SK-N-SH treated with all-trans-retinoic acid at 6 μM for 48 hours (cell line): ENCODE measurements at regions not wholly inside any gene's neighbourhood (a gene's known extent, or its start where the extent isn't known, plus 50 kb on each side); places are given as distances from the start of the nearest gene placed in this dataset.

Experiments used
- ATAC-seq: fragments of 200-7000 bp; cut with Tn5 transposase; 3 replicates; pipeline ENCODE4 v1.9.1; 2020; ENCODE audit warnings: mild to moderate bottlenecking, moderate library complexity
- ARNTL ChIP-seq: fragments of 450-650 bp; formaldehyde crosslinking; IDR thresholded peaks from 2 replicates; pipeline ENCODE4 v1.5.0; 2020; ENCODE audit warnings: low read depth, mild to moderate bottlenecking, moderate library complexity, borderline replicate concordance
- BACH2 ChIP-seq: fragments of 250-450 bp; sonication (Bioruptor Pico); IDR thresholded peaks from 2 replicates; pipeline ENCODE4 v1.9.0; 2021; ENCODE audit warnings: mild to moderate bottlenecking, borderline replicate concordance
- CSDC2 ChIP-seq: fragments of 250-450 bp; sonication (Bioruptor Pico); IDR thresholded peaks from 2 replicates; pipeline ENCODE4 v1.5.0; 2020; ENCODE audit warnings: mild to moderate bottlenecking, moderate library complexity
- ESRRG ChIP-seq: fragments of 250-450 bp; sonication (Bioruptor Pico); IDR thresholded peaks from 2 replicates; pipeline ENCODE4 v1.6.1; 2021; ENCODE audit warnings: mild to moderate bottlenecking
- OSR1 ChIP-seq: fragments of 250-450 bp; sonication (Bioruptor Pico); IDR thresholded peaks from 2 replicates; pipeline ENCODE4 v1.8.0; 2022; ENCODE audit warnings: moderate library complexity, mild to moderate bottlenecking, inconsistent platforms
- PPARA ChIP-seq: fragments of 250-450 bp; sonication (Bioruptor Pico); IDR thresholded peaks from 2 replicates; pipeline ENCODE4 v1.5.0; 2020; ENCODE audit warnings: mild to moderate bottlenecking, borderline replicate concordance
- RARB ChIP-seq: fragments of 250-450 bp; sonication (Bioruptor Pico); IDR thresholded peaks from 2 replicates; pipeline ENCODE4 v1.8.0; 2021; ENCODE audit warnings: mild to moderate bottlenecking, moderate library complexity
- SNAI2 ChIP-seq: fragments of 250-450 bp; sonication (Bioruptor Pico); IDR thresholded peaks from 2 replicates; pipeline ENCODE4 v1.5.0; 2020; ENCODE audit warnings: mild to moderate bottlenecking, moderate library complexity
- TCF4 ChIP-seq: fragments of 250-450 bp; sonication (Bioruptor Pico); IDR thresholded peaks from 2 replicates; pipeline ENCODE4 v1.8.0; 2021; ENCODE audit warnings: mild to moderate bottlenecking, moderate library complexity, borderline replicate concordance
- TOX ChIP-seq: fragments of 250-450 bp; sonication (Bioruptor Pico); IDR thresholded peaks from 2 replicates; pipeline ENCODE4 v1.8.0; 2021; ENCODE audit warnings: mild to moderate bottlenecking, moderate library complexity, borderline replicate concordance
- ZC3H10 ChIP-seq: fragments of 250-450 bp; sonication (Bioruptor Pico); IDR thresholded peaks from 2 replicates; pipeline ENCODE4 v1.5.1; 2021; ENCODE audit warnings: mild to moderate bottlenecking, moderate library complexity
- ZFP3 ChIP-seq: fragments of 250-450 bp; sonication (Bioruptor Pico); IDR thresholded peaks from 2 replicates; pipeline ENCODE4 v1.5.0; 2020; ENCODE audit warnings: mild to moderate bottlenecking, moderate library complexity
- ZFP30 ChIP-seq: fragments of 450-650 bp; formaldehyde crosslinking; IDR thresholded peaks from 2 replicates; pipeline ENCODE4 v1.5.0; 2022; ENCODE audit warnings: mild to moderate bottlenecking, moderate library complexity
- ZNF565 ChIP-seq: fragments of 450-650 bp; formaldehyde crosslinking; conservative IDR thresholded peaks from 2 replicates; pipeline ENCODE4 v1.5.0; 2020; ENCODE audit warnings: low read depth, mild to moderate bottlenecking, moderate library complexity
- ZNF70 ChIP-seq: fragments of 450-650 bp; formaldehyde crosslinking; IDR thresholded peaks from 2 replicates; pipeline ENCODE4 v1.5.0; 2020; ENCODE audit warnings: mild to moderate bottlenecking, moderate library complexity
- ZNF8 ChIP-seq: fragments of 450-650 bp; formaldehyde crosslinking; IDR thresholded peaks from 2 replicates; pipeline ENCODE4 v1.5.0; 2020; ENCODE audit warnings: mild to moderate bottlenecking, moderate library complexity
- TF ChIP-seq, protein P1 (sequence below): fragments of 250-450 bp; sonication (Bioruptor Pico); IDR thresholded peaks from 2 replicates; pipeline ENCODE4 v1.5.1; 2020; ENCODE audit warnings: low read depth, mild to moderate bottlenecking, moderate library complexity
- TF ChIP-seq, protein P2 (sequence below): fragments of 250-450 bp; sonication (Bioruptor Pico); IDR thresholded peaks from 2 replicates; pipeline ENCODE4 v1.8.0; 2021; ENCODE audit warnings: low read depth, mild to moderate bottlenecking, moderate library complexity, borderline replicate concordance
- TF ChIP-seq, protein P3 (sequence below): fragments of 250-450 bp; sonication (Bioruptor Pico); IDR thresholded peaks from 2 replicates; pipeline ENCODE4 v1.5.1; 2021; ENCODE audit warnings: mild to moderate bottlenecking, moderate library complexity
- TF ChIP-seq, protein P4 (sequence below): fragments of 250-450 bp; sonication (Bioruptor Pico); IDR thresholded peaks from 2 replicates; pipeline ENCODE4 v1.8.0; 2020; ENCODE audit warnings: mild to moderate bottlenecking, moderate library complexity, borderline replicate concordance
- TF ChIP-seq, protein P5 (sequence below): fragments of 250-450 bp; sonication (Bioruptor Pico); IDR thresholded peaks from 2 replicates; pipeline ENCODE4 v1.5.0; 2020; ENCODE audit warnings: mild to moderate bottlenecking, moderate library complexity

DNA sequence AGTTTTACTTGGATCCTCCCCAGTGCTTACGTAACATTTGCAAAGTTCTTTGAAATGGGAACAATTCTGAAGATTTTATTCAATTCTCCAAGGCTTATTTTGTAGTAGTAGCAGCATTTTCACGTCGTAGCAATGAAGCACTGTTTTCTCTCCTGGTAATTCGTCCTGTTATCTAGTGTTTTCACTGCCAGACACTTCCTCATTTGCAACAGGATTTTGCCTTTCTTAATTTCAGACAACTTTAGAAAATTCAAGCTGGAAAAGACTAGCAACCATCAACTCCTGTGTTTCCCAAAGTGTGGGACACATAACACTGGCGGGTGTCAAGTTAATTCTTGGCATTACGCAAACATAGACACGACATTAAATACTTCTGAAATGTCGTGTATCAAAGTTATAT, 131.6 kb downstream of the CHD9NB start:
- no peak for ATAC-seq
- TF ChIP-seq TOX (no peak), ZNF8 (CRISPR knock-in tag) (no peak), ARNTL (CRISPR knock-in tag) (no peak), PPARA (CRISPR knock-in tag) (no peak), ZFP30 (CRISPR knock-in tag) (no peak), ZNF565 (CRISPR knock-in tag) (no peak), ZFP3 (CRISPR knock-in tag) (no peak), OSR1 (no peak), BACH2 (CRISPR knock-in tag) (no peak), ZC3H10 (CRISPR knock-in tag) (no peak), TCF4 (CRISPR knock-in tag) (no peak), SNAI2 (CRISPR knock-in tag) (no peak), ZNF70 (CRISPR knock-in tag) (no peak), RARB (CRISPR knock-in tag) (no peak), ESRRG (no peak)
- TF ChIP-seq, protein P1, sequence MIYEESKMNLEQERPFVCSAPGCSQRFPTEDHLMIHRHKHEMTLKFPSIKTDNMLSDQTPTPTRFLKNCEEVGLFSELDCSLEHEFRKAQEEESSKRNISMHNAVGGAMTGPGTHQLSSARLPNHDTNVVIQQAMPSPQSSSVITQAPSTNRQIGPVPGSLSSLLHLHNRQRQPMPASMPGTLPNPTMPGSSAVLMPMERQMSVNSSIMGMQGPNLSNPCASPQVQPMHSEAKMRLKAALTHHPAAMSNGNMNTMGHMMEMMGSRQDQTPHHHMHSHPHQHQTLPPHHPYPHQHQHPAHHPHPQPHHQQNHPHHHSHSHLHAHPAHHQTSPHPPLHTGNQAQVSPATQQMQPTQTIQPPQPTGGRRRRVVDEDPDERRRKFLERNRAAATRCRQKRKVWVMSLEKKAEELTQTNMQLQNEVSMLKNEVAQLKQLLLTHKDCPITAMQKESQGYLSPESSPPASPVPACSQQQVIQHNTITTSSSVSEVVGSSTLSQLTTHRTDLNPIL (CRISPR knock-in tag), result no peak
- TF ChIP-seq, protein P2, sequence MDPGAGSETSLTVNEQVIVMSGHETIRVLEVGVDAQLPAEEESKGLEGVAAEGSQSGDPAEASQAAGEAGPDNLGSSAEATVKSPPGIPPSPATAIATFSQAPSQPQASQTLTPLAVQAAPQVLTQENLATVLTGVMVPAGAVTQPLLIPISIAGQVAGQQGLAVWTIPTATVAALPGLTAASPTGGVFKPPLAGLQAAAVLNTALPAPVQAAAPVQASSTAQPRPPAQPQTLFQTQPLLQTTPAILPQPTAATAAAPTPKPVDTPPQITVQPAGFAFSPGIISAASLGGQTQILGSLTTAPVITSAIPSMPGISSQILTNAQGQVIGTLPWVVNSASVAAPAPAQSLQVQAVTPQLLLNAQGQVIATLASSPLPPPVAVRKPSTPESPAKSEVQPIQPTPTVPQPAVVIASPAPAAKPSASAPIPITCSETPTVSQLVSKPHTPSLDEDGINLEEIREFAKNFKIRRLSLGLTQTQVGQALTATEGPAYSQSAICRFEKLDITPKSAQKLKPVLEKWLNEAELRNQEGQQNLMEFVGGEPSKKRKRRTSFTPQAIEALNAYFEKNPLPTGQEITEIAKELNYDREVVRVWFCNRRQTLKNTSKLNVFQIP (CRISPR knock-in tag), result no peak
- TF ChIP-seq, protein P3, sequence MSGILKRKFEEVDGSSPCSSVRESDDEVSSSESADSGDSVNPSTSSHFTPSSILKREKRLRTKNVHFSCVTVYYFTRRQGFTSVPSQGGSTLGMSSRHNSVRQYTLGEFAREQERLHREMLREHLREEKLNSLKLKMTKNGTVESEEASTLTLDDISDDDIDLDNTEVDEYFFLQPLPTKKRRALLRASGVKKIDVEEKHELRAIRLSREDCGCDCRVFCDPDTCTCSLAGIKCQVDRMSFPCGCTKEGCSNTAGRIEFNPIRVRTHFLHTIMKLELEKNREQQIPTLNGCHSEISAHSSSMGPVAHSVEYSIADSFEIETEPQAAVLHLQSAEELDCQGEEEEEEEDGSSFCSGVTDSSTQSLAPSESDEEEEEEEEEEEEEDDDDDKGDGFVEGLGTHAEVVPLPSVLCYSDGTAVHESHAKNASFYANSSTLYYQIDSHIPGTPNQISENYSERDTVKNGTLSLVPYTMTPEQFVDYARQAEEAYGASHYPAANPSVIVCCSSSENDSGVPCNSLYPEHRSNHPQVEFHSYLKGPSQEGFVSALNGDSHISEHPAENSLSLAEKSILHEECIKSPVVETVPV (CRISPR knock-in tag), result no peak
- TF ChIP-seq, protein P4, sequence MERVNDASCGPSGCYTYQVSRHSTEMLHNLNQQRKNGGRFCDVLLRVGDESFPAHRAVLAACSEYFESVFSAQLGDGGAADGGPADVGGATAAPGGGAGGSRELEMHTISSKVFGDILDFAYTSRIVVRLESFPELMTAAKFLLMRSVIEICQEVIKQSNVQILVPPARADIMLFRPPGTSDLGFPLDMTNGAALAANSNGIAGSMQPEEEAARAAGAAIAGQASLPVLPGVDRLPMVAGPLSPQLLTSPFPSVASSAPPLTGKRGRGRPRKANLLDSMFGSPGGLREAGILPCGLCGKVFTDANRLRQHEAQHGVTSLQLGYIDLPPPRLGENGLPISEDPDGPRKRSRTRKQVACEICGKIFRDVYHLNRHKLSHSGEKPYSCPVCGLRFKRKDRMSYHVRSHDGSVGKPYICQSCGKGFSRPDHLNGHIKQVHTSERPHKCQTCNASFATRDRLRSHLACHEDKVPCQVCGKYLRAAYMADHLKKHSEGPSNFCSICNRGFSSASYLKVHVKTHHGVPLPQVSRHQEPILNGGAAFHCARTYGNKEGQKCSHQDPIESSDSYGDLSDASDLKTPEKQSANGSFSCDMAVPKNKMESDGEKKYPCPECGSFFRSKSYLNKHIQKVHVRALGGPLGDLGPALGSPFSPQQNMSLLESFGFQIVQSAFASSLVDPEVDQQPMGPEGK (CRISPR knock-in tag), result no peak

DNA sequence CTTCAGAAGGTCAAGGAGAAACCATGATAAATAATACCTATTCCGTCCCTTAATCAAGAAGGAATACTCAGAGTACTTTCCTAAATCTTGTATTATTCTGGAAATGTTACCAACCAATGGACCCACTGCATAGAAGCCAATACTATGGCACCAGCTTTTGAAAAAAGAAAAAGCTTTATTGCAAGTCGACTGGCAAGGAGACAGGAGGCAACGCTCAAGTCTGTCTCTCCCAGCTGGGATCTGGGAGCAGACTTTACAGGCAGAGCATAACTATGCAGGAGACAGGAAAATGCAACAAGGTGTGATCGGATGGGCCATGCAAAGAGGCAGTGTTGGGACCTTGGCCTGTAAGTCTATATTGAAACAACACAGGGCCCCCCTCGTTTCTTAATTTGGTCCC, 132.4 kb downstream of the CHD9NB start:
- TF ChIP-seq ZC3H10 (CRISPR knock-in tag) (no peak), ARNTL (CRISPR knock-in tag) (no peak), PPARA (CRISPR knock-in tag) (no peak), SNAI2 (CRISPR knock-in tag) (no peak), BACH2 (CRISPR knock-in tag) (no peak), ZNF565 (CRISPR knock-in tag) (no peak), OSR1 (no peak), CSDC2 (CRISPR knock-in tag) (no peak), RARB (CRISPR knock-in tag) (no peak), ZNF8 (CRISPR knock-in tag) (no peak)
- TF ChIP-seq, protein P5, sequence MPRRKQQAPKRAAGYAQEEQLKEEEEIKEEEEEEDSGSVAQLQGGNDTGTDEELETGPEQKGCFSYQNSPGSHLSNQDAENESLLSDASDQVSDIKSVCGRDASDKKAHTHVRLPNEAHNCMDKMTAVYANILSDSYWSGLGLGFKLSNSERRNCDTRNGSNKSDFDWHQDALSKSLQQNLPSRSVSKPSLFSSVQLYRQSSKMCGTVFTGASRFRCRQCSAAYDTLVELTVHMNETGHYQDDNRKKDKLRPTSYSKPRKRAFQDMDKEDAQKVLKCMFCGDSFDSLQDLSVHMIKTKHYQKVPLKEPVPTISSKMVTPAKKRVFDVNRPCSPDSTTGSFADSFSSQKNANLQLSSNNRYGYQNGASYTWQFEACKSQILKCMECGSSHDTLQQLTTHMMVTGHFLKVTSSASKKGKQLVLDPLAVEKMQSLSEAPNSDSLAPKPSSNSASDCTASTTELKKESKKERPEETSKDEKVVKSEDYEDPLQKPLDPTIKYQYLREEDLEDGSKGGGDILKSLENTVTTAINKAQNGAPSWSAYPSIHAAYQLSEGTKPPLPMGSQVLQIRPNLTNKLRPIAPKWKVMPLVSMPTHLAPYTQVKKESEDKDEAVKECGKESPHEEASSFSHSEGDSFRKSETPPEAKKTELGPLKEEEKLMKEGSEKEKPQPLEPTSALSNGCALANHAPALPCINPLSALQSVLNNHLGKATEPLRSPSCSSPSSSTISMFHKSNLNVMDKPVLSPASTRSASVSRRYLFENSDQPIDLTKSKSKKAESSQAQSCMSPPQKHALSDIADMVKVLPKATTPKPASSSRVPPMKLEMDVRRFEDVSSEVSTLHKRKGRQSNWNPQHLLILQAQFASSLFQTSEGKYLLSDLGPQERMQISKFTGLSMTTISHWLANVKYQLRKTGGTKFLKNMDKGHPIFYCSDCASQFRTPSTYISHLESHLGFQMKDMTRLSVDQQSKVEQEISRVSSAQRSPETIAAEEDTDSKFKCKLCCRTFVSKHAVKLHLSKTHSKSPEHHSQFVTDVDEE (CRISPR knock-in tag), result no peak

DNA sequence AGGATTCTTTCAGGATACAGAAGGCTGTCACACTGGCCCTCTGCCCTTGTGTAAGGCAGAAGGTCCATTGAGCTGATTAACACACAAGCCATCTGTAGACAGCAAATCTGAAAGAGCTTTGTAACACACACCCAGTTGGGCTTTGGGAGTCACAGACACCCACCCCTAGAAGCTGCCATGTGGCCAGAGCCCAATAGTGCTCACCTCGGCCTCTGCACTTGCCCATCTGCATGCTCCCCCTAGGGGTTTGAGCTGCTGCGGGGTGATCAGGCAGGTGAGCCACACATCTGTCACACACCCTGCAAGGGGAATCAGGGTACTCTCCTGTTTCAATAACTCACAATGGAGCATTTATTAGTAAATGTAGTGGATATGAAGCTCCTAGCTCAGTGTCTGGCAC, 138.3 kb downstream of the CHD9NB start:
- ATAC-seq, result no peak
- no peak for TF ChIP-seq ARNTL (CRISPR knock-in tag)

More for the DNA sequence above, 132.4 kb downstream of the CHD9NB start:
- no peak for ATAC-seq
